Hepatocyte (in vitro differentiated cells): ENCODE measurements at regions not wholly inside any gene's neighbourhood (a gene's known extent, or its start where the extent isn't known, plus 50 kb on each side); places are given as distances from the start of the nearest gene placed in this dataset.

Experiments
- EZH2 ChIP-seq: fragments of 200-600 bp; sonication (generic); IDR thresholded peaks from 2 replicates; pipeline ENCODE4 v1.6.1; 2016; ENCODE audit warnings: antibody characterized with exemption, mild to moderate bottlenecking, borderline replicate concordance
- TF ChIP-seq, protein P1 (sequence below): fragments of 200-600 bp; sonication (generic); IDR thresholded peaks from 2 replicates; pipeline ENCODE4 v1.5.1; 2016; ENCODE audit warnings: antibody characterized with exemption, mild to moderate bottlenecking; ENCODE audit not compliant: poor library complexity

- TF ChIP-seq, protein P1, sequence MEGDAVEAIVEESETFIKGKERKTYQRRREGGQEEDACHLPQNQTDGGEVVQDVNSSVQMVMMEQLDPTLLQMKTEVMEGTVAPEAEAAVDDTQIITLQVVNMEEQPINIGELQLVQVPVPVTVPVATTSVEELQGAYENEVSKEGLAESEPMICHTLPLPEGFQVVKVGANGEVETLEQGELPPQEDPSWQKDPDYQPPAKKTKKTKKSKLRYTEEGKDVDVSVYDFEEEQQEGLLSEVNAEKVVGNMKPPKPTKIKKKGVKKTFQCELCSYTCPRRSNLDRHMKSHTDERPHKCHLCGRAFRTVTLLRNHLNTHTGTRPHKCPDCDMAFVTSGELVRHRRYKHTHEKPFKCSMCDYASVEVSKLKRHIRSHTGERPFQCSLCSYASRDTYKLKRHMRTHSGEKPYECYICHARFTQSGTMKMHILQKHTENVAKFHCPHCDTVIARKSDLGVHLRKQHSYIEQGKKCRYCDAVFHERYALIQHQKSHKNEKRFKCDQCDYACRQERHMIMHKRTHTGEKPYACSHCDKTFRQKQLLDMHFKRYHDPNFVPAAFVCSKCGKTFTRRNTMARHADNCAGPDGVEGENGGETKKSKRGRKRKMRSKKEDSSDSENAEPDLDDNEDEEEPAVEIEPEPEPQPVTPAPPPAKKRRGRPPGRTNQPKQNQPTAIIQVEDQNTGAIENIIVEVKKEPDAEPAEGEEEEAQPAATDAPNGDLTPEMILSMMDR = no peak
- no peak for TF ChIP-seq EZH2
These were observed 415.4 kb upstream of the FRG1 start for GRCh38 chr4:189525304-189525703.
